Motor neuron (in vitro differentiated cells): ENCODE measurements at regions not wholly inside any gene's neighbourhood (a gene's known extent, or its start where the extent isn't known, plus 50 kb on each side); places are given as distances from the start of the nearest gene placed in this dataset.
"Not testable (repeated sequence)": the region's sequence is repeated elsewhere in the genome, so short reads cannot be mapped to it uniquely, and the experiment has no call there.

Experiments
- ATAC-seq, 8 experiments: fragments of 200-7000 bp; cut with Tn5 transposase; replicated peaks in 6 of 8; 2 replicates each; pipeline ENCODE4 v1.8.0; 2021; ENCODE audit warnings: mild to moderate bottlenecking in 8 of 8, moderate library complexity in 8 of 8
- H3K27ac ChIP-seq, 2 donors: fragments of 250-450 bp; sonication (Bioruptor Pico); 2 replicates each; pipeline ENCODE4 v1.9.0; 2021; ENCODE audit warnings: antibody characterized with exemption in 2 of 2, mild to moderate bottlenecking in 2 of 2, moderate library complexity in 1 of 2
- H3K4me1 ChIP-seq, 2 donors: fragments of 250-450 bp; sonication (Bioruptor Pico); replicated peaks in 1 of 2; 2 replicates each; pipeline ENCODE4 v1.6.1; 2021; ENCODE audit warnings: antibody characterized with exemption in 2 of 2, mild to moderate bottlenecking in 2 of 2, moderate library complexity in 1 of 2
- H3K4me3 ChIP-seq, 5 donors: fragments of 250-450 bp; sonication (Bioruptor Pico); 2 replicates each; pipeline ENCODE4 v1.9.0; 2021; ENCODE audit warnings: antibody characterized with exemption in 5 of 5, mild to moderate bottlenecking in 5 of 5, moderate library complexity in 4 of 5
- WGBS, 10 experiments: fragments of 450-650 bp; shearing (Covaris generic); methylation state at CpG; one replicate each; pipeline ENCODE4 v1.0.0; 2022; 5-methylcytosine and 5-hydroxymethylcytosine counted together
- in situ Hi-C, 9 experiments: fragments of 400-800 bp; cut with MboI; loops; one replicate each; pipeline ENCODE4 v1.15.0; 2021; ENCODE audit warnings: low sequenced_read_pairs in 9 of 9, low pct_unique_long_range_greater_than_20kb in 2 of 9; ENCODE audit not compliant: unreplicated experiment in 9 of 9

DNA sequence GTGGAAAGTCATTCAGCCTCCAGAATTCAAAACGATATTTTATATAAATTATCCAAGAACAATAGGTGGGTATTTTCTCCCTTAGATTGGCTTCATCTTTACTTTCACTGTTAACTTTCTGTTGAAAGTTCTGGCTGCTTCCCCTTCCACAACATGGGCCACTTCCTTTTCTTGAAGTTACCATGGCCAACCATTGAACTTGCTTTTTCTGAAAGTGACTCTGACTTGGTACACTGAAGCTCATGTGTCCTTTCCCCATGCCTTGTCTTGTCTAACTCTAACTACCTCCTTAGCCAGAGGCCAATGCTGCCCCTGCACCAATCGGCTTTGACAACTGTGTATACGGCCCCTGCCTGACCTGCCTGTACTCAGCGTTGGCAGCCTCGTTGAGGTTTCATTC, 225.2 kb downstream of the FAT3 start:
- no peak for ATAC-seq
- Histone ChIP-seq H3K4me3 (no peak overlapping the region), H3K27ac (no peak overlapping the region), H3K4me1 (peaks cover 15% of the 10 kb centered on the region in 2 donors)
- in situ Hi-C loops = no loop called here
- 0 to 100% (median 93%) methylated on average over 1 to 5 of the region's 5 CpGs; no CpG with 5 or more reads in 1 of the 10 experiments for WGBS, 10 experiments

DNA sequence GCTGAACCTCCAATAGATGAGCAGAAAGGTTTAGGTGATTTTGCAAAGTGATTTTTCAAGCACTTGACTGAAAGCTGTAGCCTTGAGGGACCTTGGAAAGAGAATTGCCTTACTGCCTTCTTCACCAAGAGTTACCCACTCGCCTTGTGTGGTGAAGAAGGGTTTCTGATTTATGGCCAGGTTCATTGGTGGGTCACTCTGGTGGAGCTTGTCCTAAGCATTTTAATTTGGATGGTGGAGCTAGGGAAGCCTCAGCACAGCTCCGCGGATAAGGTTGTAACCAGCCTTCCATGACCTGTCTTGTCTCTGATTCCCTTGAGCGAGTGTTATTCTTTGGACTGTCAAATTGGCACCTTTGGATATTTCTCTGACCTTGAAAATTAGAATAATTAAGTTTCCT, 226.4 kb downstream of the FAT3 start:
- Histone ChIP-seq H3K4me1 (peaks cover 19 to 21% of the 10 kb centered on the region in 2 donors), H3K27ac (no peak overlapping the region), H3K4me3 (no peak overlapping the region)
- WGBS, 10 experiments = 37 to 100% (median 73%) methylated on average over 1 to 4 of the region's 4 CpGs; no CpG with 5 or more reads in 1 of the 10 experiments
- no peak for ATAC-seq
- in situ Hi-C loops = no loop called here

DNA sequence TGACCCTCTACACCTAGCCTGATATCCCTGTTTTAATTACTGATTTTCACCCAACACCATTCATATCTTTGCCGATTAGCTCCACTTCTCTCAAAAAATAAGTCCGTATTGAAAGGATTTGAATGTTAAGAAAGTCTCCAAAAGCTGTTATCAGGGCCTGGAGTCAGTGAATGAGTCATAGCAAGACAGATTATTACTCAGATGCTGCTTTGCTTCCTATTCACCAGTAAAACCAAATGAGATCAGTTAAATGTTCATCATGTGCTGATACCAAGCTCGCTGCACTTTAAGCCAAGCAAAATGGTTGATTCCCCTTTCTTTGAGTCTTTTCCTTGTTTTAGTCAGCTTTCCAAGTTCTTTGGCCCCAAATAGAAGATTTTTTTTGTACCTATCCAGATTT, 228.4 kb downstream of the FAT3 start:
- in situ Hi-C loops = no loop called here
- Histone ChIP-seq H3K4me3 (no peak overlapping the region), H3K4me1 (peaks cover 24 to 31% of the 10 kb centered on the region in 2 donors), H3K27ac (no peak overlapping the region)
- 20 to 100% (median 71%) methylated on average over 1 to 3 of the region's 3 CpGs; no CpG with 5 or more reads in 2 of the 10 experiments for WGBS, 10 experiments
- peak in 7 of 8 experiments; percentile 38 to 90 (median 81) for ATAC-seq

DNA sequence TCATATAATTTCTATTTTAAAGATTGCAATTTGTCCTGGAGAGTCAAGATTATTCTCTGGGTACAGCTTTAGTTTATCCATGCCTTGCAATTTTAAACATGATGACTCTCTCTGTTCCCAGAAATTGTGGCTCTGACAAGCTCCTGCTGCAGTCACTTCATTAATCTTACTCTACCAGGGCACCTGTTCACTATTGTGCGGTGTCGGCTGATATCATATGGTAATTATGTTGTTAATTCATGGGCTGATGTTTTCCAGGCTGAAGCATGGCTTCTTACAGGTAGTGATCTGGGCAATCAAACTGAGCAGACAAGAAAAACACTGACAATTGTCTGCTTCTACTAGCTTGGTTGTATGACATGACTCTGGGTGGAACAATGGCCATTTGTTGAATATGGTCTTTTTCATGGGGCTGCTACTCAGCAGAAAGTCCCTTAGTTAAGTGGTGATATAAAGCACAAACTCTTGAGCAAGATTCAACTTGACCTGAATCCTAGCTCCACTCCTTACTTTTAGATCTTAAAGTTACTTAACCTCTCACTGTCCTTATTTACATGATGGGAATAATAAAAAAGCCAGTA, 230.7 kb downstream of the FAT3 start:
- peak in 5 of 8 experiments; percentile 27 to 66 (median 44) for ATAC-seq

DNA sequence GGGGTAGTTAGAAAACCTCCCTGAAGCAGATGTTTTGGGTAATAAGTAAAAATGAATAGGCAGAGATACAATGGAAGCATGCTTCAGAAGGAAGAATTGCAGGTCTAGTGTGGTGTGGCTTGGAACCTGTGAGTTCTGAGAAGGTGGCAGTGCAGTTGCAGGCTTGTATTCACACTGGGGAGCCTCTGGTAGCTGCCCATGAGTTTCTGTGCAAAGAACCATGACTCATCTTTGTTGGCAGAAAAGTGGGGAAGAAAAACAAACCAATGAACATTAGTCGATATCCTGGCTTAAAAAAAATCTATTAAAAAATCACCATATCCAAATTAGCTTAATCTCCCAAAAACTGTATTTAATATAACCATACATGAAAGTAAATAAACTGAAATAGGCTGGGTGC, 232.6 kb downstream of the FAT3 start:
- WGBS, 10 experiments = 0 to 92% (median 80%) methylated on average over 1 of the region's 1 CpG; no CpG with 5 or more reads in 5 of the 10 experiments
- Histone ChIP-seq H3K4me1 (peaks cover 44 to 56% of the 10 kb centered on the region in 2 donors), H3K27ac (no peak overlapping the region), H3K4me3 (no peak overlapping the region)
- ATAC-seq = no peak
- in situ Hi-C loops = no loop called here

More for the DNA sequence above, 230.7 kb downstream of the FAT3 start:
- 0 to 100% (median 53%) methylated on average over 1 to 2 of the region's 2 CpGs; no CpG with 5 or more reads in 4 of the 10 experiments for WGBS, 10 experiments
- H3K4me3 ChIP-seq = no peak overlapping the region
- in situ Hi-C loops = no loop called here
- H3K27ac ChIP-seq = no peak overlapping the region
- peaks cover 40 to 44% of the 10 kb centered on the region in 2 donors for H3K4me1 ChIP-seq

GRCh38 chr11:92458486-92458885, 233.9 kb downstream of the FAT3 start:
- peaks cover 44 to 60% of the 10 kb centered on the region in 2 donors for H3K4me1 ChIP-seq
- ATAC-seq = peak in 5 of 8 experiments; percentile 40 to 79 (median 67)
- H3K4me3 ChIP-seq = no peak overlapping the region
- peak overlapping the region in 1 of 2 donors; percentile 26 for H3K27ac ChIP-seq
- in situ Hi-C loops = no loop called here

- in situ Hi-C loops = no loop called here
- no peak overlapping the region for H3K27ac ChIP-seq
- 13 to 86% (median 47%) methylated on average over 1 to 4 of the region's 4 CpGs; no CpG with 5 or more reads in 1 of the 10 experiments for WGBS, 10 experiments
- ATAC-seq = peak in 5 of 8 experiments; percentile 55 to 78 (median 67)
- no peak overlapping the region for H3K4me3 ChIP-seq
- H3K4me1 ChIP-seq = peaks cover 57% of the 10 kb centered on the region in 2 donors
Measured at GRCh38 chr11:92460213-92460612, 235.6 kb downstream of the FAT3 start.

GRCh38 chr11:92461447-92461846, 236.8 kb downstream of the FAT3 start:
- ATAC-seq = no peak
- Histone ChIP-seq H3K4me1 (peaks cover 54 to 60% of the 10 kb centered on the region in 2 donors), H3K4me3 (no peak overlapping the region), H3K27ac (no peak overlapping the region)
- WGBS, 10 experiments = 0 to 100% (median 89%) methylated on average over 1 to 3 of the region's 3 CpGs
- in situ Hi-C loops = no loop called here

GRCh38 chr11:92462821-92463220, 238.2 kb downstream of the FAT3 start:
- peaks cover 45 to 58% of the 10 kb centered on the region in 2 donors for H3K4me1 ChIP-seq
- no peak overlapping the region for H3K4me3 ChIP-seq
- H3K27ac ChIP-seq = no peak overlapping the region
- peak in 3 of 8 experiments; percentile 36 to 72 (median 43) for ATAC-seq
- 0 to 100% (median 29%) methylated on average over 1 of the region's 1 CpG; no CpG with 5 or more reads in 5 of the 10 experiments for WGBS, 10 experiments
- in situ Hi-C loops = no loop called here

GRCh38 chr11:92464822-92465221, 240.2 kb downstream of the FAT3 start:
- in situ Hi-C loops = no loop called here
- Histone ChIP-seq H3K27ac (no peak overlapping the region), H3K4me3 (no peak overlapping the region), H3K4me1 (peaks cover 27 to 40% of the 10 kb centered on the region in 2 donors)
- peak in 3 of 8 experiments; percentile 17 to 54 (median 21) for ATAC-seq
- WGBS, 10 experiments = 0 to 56% (median 42%) methylated on average over 1 to 6 of the region's 6 CpGs; no CpG with 5 or more reads in 1 of the 10 experiments

DNA sequence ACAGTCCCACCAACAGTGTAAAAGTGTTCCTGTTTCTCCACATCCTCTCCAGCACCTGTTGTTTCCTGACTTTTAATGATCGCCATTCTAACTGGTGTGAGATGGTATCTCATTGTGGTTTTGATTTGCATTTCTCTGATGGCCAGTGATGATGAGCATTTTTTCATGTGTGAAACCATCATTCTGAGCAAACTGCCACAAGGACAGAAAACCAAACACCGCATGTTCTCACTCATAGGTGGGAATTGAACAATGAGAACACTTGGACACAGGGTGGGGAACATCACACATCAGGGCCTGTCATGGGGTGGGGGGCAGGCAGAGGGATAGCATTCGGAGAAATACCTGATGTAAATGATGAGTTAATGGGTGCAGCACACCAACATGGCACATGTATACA, 240.8 kb downstream of the FAT3 start:
- in situ Hi-C loops, H3K27ac ChIP-seq, ATAC-seq, H3K4me3 ChIP-seq: not testable (repeated sequence)
- peaks cover 21 to 36% of the 10 kb centered on the region in 2 donors for H3K4me1 ChIP-seq
- WGBS, 10 experiments = 40 to 100% (median 86%) methylated on average over 1 of the region's 3 CpGs; no CpG with 5 or more reads in 7 of the 10 experiments

- H3K4me1 ChIP-seq = peaks cover 19 to 40% of the 10 kb centered on the region in 2 donors
- H3K27ac ChIP-seq = no peak overlapping the region
- in situ Hi-C loops = no loop called here
- WGBS, 10 experiments = 0 to 100% (median 90%) methylated on average over 1 to 3 of the region's 3 CpGs; no CpG with 5 or more reads in 3 of the 10 experiments
- ATAC-seq = no peak
- H3K4me3 ChIP-seq = no peak overlapping the region
Measured at GRCh38 chr11:92473736-92474135, 249.1 kb downstream of the FAT3 start.

DNA sequence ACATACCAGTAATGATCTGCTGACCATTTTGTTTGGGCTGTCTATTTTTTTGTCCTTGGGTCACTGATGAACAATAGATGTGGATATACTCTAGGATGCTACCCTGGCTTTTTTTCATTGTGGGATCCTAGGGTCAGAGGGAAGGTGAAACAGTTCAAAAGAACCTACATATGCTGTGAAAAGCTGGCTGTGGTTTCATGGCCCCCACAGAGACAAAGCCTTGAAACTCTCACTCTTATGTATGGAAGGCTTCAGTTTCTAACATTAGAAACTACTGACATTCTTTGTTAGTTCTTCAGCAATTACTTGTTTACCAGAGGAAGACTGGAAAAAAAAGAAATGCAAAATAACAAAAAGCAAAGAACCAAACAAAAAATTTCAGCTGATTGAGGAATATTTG, 250.7 kb downstream of the FAT3 start:
- H3K27ac ChIP-seq = no peak overlapping the region
- in situ Hi-C loops = loop anchor here in 1 of 9 experiments (25.0 kb wide), 1 partner anchor 88 kb away; no protein-coding TSS in a partner anchor
- ATAC-seq = no peak
- peaks cover 19 to 39% of the 10 kb centered on the region in 2 donors for H3K4me1 ChIP-seq
- no peak overlapping the region for H3K4me3 ChIP-seq
